NK-92 treated with Interleukin-12 subunit alpha and Interleukin-12 subunit beta, amount 100 ng/mL, for 24 hours (cell line): ENCODE measurements at regions not wholly inside any gene's neighbourhood (a gene's known extent, or its start where the extent isn't known, plus 50 kb on each side); places are given as distances from the start of the nearest gene placed in this dataset.

ENCODE experiments used
- DNase-seq: peaks from one replicate; lab custom pipeline; 2025; lab: John Stamatoyannopoulos, UW

DNA sequence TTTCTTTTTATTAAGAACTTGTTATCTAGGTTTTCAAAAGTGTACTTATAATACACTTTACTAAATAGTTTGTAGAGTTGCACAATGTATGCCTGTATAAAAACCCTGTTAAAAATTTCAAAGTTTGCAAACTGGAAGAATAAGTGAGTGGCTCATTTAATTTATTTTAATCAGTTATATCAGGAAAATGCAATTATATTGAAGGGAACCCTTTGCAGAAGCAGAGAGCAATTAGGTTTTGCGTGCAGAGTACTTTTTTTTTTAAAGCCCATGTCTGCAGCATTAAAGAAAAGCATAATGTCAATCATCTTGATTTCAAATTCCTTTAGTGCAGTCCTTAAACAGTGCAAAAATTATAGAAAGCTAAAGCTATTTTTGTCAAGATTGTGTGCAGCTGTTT is 271.3 kb upstream of the LDB2 start:
- no peak for DNase-seq

DNA sequence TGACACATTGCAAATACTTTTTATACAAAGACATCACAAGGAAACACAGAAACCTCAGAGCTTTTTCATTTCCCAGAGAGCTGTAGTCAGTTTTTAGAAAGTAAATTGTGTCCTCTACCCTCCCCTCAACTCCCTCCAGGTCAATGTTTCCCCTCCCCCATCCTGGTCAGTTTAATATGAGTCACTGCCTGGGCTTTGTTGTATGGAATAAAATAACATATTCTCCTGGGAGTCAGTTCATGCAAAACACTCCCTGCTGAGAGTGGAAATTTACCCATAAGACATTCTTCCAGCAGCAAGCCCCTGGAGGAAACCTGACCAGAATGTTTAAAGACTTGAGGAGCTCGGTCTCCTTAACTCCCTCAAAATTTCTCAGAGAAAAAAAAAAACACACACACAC is 270.1 kb upstream of the LDB2 start:
- no peak for DNase-seq

DNA sequence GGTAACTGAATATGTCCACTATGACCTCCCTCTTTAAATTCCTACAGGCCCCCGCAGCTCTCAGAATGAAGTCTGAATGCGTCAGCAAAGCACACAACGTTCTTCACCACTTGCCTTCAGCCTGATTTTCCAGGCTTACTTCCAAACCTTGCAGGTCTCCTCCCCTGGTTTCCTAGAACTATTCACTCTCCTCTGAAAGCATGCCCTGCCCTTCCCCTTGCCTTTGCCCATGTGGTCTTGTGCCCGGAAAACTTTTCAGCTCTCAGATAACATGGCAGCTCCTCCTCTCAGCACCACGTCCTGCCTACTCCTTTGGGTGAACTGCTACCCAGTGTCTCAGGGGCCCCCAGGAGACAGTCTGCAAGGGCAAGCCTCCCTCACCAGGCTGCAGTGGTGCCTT is 268.5 kb upstream of the LDB2 start:
- DNase-seq = no peak

DNA sequence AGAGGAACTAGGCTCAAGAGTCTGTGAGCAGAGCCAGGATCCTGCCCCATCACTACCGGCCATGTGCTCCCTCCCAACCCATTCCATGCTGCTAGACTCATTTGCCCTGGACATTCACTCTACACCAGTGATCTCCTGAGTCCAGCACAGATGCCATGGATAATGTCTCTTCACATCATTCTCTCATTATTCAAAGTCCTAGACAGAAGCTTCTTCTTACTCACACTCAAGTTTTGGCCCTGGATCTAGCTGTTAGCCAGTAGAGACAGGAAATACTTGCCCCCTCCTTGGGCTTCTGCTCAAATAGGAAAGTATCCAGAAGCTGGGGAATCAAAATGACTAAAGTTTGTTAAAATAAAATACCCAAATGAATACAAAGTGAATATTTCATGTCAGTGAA is 266.8 kb upstream of the LDB2 start:
- no peak for DNase-seq

DNA sequence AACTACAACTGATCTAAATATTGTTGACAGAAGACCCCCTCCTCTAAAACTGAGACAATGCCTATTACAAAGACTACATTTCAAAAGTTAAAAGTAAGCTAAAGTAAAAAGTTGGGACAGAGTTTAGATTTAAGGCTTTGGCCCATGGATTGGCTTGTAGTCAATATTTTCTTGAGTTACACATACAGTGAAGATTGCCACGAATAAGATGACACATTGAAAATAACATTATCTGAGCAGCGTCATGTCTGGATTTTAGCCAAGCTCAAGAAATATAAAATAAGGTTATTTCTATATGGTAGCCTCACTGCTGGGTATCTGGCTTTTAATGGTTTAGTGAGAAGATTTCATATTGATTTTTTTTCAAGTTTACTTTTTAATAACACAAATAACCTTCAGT is 266.2 kb upstream of the LDB2 start:
- no peak for DNase-seq

DNA sequence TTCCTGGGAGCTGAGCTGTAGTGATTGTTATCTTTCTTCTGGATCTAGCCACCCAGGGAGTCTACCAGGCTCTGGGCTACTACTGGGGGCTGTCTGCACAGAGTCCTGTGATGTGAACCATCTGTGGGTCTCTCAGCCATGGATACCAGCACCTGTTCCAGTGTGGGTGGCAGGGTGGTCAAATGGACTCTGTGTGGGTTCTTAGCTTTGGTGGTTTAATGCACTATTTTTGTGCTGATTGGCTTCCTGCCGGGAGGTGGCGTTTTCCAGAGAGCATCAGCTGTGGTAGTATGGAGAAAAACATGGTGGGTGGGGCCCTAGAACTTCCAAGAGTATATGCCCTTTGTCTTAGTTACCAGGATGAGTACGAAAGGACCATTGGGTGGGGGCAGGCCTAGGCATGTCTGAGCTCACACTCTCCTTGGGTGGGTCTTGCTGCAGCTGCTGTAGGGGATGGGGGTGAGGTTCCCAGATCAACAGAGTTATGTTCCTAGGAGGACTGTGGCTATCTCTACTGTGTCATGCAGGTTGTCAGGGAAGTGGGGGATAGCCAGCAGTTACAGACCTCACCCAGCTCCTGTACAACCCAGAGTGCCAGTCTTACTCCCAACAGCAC is 264.8 kb upstream of the LDB2 start:
- DNase-seq = no peak

DNA sequence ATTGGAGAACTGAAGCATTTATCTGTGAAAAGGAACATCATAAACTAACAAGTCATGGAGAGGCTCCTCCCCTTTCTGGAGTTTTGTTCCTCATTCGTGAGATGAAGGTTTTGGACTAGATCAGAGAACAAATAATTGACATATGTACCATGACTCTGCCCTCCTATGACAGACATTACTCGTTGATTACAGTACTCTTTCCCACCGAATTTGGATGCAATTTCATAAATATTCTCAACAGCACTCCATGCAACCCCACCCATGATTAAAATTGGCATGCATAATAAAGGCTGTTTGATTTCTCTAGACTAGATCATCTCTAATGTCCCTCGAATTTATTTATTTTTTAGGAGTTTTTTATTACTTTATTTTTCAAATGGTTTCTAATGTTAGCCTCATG is 258.9 kb upstream of the LDB2 start:
- no peak for DNase-seq

DNA sequence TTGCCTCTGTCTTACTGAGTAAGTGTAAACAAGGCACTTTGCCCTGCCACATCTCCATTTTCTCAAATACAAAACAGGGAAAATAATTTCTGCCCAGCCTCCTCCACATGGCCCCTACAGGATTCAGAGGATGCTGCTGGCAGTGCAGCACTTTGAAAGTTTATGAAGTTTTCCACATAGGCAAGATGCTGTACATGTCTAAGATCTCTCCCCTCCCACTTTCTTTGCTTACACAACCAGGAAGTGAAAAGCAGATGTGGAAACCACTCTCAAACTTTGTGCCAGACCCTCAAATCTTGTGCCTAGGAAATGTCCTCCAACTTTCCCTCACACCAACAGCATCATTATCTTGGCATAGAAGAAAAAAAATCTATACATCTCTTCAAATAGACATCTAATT is 257.0 kb upstream of the LDB2 start:
- DNase-seq = no peak

DNA sequence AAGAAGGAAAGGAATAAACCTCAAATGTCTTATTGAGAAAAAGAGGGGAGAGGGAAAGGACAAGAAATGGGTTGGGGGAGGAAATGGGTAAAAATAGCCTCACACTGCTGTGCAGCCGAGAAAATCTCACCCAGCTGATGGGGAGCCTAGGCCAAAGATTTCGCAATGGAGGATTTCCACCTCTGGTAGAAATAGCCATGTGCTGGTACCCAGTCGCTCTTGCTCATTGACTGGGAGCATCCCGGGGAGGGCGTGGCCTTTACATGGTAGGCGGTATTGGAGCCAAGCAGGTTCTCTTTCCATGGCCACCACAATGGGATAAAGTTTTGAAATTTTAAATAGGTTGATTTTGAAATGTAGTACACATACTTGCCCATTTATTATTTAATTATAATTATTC is 255.1 kb upstream of the LDB2 start:
- DNase-seq = no peak

DNA sequence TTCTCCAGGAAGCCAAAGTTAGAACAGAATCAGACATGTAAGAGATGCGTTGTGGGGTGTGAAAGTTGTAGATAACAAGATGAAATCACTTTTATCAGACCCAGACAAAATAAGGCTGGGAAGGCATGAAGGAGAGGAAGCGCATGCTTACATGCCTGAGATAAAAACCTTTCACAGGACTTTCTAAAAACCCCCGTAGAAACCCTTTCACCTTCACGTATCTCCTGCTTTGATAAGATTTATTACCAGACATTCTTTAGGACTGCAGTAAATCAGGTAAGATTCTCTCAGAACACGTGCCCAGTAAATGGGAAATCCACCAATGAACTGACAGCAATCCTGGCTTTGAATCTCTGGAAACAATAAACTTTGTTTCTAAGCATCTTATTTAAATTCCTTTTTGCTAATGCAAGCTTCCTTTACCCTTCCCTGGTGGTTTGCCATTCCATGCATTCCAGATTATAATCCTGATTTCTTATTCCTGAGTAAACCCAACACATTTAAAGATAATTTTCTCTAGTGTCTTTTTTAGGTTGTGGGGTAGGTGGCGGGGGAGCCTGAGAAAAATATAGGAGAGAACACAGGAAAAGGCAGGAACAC is 254.6 kb upstream of the LDB2 start:
- DNase-seq = no peak

DNA sequence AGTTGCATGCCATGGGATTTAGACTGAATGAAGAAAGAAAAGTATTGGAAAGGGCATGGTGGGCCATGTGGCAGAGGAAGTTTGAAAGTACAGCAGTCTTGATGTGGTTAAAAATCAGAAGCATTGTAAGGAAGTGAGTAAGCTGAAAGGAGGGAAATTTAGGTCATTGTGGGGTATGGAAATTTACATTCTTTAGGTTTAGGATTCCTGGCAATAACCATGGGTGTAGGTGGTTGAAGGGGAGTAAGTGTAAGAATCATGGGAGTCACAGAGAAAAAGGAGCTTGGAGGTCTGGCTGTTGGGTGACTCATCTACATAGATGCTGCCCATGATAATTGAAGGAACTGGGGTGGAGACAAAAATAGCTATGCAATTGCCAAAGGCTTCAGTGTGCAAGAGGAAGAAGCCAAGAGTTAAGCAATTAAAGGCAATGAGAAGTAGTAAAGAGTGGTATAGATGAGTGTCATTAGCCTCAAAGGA is 243.8 kb upstream of the LDB2 start:
- DNase-seq = no peak

DNA sequence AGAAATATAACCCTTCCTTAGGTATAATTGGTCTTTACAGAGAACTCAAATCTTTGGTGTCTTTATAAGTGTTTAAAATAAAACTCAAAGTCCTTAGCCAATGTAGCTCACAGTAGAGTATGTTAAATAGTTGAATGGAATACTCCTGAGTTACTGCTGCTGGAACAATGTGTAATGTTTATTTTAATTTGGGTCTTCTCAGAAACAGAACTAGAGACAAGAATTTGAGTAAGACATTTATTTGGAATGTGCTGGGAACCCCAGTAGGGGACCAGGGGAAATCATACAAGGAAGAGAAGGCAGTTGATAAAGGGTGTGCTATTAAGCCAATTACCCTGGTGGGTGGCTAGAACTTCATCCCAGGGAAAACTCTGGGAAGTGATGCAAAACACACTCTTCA is 240.4 kb upstream of the LDB2 start:
- no peak for DNase-seq

DNA sequence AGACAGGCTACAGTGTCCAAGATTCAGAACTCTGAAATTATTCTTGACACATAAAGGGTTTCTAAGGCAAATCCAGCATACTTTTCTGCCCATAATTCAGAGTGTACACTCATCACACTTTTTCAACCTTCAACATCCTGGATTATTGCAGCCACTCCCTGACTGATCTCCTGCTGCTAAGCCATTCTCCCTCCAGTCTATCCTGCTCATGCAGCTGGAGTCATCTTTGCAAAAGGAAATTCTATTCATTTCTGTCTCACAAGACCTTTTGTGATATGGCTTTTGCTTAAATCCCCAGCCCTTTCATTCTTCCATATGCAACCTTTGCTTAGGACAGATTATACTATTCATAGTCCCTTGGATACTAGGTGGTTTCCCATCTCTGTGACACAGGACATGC is 236.1 kb upstream of the LDB2 start:
- DNase-seq = no peak

DNA sequence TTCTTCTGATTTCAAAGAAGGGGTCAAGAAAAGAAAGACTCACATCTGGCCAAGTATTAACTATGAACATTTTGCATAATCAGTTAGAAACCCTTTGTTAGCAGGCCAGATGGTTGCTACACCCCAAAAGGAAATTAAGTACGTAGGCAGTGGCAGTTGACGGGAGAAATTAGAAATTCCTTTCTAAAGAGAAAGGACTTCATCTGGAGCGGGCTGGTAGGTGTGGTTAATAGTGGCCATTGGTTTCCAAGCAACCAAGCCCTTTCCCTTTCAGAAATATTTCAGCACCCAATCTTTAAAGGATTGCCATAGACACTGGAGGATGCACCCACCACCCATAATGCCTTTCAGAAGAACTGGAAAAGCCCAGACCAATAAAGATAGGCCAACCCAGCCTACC is 235.7 kb upstream of the LDB2 start:
- DNase-seq = no peak

DNA sequence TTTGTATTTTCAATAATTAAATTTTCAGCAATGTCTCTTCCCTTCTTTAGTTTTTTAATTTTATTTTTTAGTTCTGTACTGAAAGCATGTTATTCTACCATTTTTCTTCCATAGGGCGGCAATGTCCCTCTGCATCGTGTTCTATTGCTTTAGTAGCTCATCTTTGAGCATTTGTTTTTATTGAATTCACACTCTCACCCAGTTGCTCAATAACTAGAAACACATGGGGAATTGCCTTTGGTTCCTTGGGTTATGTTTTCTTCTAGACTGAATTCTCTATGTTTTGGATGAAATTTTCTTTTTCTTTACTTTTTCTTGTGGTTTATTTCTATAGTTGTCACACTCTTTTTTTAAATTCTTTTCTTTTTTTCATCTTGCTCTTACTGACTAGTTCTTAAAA is 233.8 kb upstream of the LDB2 start:
- no peak for DNase-seq

DNA sequence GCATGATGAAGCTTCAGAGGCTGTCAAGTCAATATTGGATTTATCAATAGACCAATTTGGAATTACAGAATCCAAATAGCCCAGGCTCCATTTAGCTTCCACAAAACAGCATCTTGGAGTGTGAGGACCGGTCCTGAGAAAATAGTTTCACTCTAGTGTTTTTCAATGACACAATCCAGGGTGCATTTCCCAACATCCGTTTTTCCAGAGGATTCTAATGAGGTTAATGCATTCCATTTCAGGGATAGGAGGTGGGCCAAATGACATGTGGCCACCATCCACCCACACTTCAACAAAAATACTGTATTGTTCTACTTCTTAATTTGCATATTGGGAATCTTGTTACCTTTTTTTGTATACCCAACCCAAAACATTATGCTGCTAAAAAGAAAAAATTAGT is 229.8 kb upstream of the LDB2 start:
- no peak for DNase-seq

DNA sequence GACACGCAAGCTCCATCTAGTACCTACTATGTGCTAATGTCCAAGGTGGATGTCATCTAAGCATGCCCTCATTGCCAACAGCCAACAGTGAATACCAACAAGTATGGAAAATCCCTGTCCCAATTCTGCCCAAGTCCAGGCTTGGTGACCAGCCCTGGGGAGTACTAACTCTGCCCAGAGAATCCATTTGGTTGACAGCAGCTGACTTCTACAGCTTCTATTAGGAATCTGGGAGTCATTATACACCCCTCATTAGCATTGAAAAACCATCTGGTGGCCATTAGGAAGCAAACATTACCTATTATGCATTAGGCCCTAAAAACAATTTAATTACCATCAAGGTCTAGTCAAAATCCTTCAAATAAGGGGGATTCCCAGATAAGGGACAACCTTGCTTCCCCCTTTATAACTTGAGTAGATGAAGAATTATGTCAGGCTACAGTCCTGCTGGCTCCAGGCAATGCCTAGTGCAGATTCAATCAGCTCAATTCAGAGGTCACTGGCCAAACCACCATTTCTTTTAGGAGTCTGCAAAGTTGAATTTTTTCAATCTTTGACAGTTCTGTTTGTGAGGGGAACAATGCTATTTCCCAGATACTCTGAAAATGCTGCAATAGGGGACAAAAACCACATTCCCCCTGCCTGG is 228.0 kb upstream of the LDB2 start:
- DNase-seq = no peak

DNA sequence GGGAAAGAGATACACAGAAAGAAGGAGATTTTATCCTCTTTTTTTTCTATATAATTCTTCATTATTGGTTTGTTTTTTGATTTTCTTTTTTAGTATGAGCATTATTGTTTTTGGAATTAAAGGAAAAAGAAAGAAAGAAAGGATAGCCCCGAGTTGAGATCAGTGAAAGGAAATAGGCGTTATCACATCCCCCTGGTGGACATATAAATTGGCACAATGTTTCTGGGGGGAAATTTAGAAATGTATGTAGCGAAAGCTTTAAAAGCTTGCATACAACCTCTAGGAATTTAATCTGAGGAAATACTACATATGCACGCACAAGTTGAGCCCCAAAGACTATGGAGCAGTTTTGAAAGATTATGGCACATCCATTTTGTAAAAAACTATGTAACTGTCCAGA is 226.3 kb upstream of the LDB2 start:
- no peak for DNase-seq

DNA sequence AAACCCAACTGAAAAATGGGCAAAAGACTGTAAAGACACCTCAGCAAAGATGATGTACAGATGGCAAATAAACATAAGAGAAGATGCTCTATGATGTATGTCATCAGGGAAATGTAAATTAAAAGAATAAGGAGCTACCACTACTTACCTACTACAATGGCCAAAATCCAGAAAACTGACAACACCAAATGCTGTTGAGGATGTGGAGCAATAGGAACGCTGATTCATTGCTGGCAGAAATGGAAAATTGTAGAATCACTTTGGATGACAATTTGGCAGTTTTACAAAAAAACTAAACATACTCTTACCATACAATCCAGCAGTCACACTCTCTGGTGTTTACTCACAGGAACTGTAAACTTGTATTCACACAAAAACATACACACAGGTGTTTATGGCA is 222.3 kb upstream of the LDB2 start:
- no peak for DNase-seq

DNA sequence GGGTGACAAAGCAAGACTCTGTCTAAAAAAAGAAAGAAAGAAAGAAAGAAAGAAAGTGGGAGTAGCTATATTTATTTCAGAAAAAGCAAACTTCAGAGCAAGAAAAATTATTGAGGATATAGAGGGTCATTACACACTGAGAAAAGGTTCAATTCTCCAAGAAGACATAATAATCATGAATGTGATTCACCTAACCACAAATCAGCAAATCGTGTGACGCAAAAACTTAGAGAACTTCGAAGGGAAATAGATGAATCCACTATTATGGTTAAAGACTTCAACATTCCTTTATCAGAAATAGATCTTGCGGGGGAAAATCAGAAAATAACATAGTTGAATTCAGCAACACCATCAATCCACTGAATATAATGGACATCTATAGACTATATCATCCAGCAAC is 219.3 kb upstream of the LDB2 start:
- DNase-seq = no peak

DNA sequence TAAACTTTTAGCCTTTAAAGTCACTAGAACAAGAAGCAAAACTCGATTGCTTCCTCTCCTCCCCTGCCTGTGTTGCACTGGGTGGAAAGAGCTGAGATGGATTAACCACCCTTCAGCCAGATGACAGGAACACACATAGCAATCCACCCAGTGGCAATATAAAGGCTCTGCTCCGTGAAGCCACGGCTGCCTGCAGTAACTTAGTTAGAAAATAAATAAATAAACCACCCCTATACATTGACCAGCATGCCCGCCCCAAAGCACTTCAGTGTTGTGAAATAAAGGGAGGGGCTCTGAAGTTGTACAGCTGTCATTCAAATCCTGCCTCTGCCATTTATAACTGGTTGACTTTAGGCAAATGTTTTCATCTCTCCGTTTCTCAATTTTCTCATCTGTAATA is 217.1 kb upstream of the LDB2 start:
- DNase-seq = no peak

DNA sequence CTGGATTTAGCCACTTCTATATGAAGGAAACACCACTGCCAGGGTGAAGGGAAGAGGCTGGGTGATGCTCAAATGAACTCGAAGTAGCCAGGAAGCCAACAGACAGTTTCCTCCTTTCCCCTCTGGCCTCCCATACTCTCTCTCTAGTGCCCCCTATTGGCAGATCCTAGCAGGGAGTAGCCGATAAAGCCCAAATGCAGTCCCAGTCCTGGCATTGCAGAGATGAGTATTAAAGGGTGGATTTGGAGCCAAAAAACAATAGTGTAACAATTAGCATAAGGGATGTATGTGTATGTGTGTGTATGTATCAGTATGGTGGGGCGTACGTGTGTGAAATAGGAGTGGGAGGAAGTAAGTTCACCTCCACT is 213.8 kb upstream of the LDB2 start:
- DNase-seq = no peak

DNA sequence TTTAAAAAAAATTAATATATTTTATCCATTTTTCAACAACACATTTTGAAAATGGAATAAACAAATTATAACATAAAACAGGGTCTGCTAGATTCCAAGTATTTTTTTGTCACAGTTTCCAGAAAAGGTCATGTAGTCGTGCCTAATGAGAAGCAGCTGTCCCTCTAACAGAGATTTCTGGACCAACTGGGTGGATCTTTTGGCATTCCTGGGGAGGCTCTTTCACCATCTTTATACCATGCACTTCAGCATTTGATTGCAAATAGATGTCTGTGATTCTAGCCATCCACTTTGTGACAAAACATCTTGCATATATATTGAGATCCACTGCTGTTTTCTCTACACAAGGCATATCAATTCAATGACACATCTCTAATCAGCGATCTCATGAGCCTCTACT is 210.7 kb upstream of the LDB2 start:
- no peak for DNase-seq

DNA sequence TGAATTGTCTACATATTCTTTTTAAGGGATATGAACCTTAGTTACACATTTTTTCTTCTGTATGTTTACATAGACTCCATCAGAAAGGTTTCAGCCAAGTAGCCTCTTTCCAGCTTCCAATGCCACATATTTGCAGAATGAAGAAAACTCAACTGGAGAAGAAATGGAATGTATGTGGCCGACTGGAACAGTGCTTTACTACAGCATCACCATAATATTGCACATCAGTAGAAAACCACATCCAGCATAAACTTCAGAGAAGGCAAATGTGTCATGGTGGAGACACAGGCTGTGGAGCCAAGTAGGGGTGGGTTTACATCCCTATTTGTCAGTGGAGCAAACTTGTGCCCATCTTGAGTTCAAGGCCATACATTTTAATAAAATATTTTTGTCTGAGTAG is 204.8 kb upstream of the LDB2 start:
- DNase-seq = no peak
